ENCODE measurements at regions not wholly inside any gene's neighbourhood (a gene's known extent, or its start where the extent isn't known, plus 50 kb on each side); places are given as distances from the start of the nearest gene placed in this dataset.

DNA sequence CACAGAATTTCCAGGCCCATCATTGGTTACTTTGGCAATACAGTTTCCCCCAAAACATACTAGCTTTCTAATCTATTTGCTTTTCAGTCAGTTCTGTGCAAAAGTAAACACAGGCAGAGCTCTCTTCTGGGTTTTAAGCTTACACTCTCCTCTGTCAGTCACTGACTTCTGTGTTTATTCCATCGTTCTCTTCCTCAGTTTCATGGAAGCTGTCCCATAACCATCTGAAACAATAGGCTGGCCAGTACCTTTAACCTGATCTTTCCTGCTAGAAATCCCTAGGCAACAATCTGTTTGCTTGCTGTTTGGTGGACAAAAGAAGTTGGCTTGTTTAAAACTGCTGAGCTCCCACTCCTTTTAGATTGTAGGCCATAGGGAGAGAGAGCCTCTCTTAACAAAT, 431.5 kb downstream of the HACE1 start:
- TF ChIP-seq, protein P1, sequence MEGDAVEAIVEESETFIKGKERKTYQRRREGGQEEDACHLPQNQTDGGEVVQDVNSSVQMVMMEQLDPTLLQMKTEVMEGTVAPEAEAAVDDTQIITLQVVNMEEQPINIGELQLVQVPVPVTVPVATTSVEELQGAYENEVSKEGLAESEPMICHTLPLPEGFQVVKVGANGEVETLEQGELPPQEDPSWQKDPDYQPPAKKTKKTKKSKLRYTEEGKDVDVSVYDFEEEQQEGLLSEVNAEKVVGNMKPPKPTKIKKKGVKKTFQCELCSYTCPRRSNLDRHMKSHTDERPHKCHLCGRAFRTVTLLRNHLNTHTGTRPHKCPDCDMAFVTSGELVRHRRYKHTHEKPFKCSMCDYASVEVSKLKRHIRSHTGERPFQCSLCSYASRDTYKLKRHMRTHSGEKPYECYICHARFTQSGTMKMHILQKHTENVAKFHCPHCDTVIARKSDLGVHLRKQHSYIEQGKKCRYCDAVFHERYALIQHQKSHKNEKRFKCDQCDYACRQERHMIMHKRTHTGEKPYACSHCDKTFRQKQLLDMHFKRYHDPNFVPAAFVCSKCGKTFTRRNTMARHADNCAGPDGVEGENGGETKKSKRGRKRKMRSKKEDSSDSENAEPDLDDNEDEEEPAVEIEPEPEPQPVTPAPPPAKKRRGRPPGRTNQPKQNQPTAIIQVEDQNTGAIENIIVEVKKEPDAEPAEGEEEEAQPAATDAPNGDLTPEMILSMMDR (IDR thresholded peaks at IDR 0.05): no peak
- no peak for DNase-seq (ENCODE audit: low spot score)
- Histone ChIP-seq H3K4me3 (no peak overlapping the region), H3K27ac (no peak overlapping the region)

DNA sequence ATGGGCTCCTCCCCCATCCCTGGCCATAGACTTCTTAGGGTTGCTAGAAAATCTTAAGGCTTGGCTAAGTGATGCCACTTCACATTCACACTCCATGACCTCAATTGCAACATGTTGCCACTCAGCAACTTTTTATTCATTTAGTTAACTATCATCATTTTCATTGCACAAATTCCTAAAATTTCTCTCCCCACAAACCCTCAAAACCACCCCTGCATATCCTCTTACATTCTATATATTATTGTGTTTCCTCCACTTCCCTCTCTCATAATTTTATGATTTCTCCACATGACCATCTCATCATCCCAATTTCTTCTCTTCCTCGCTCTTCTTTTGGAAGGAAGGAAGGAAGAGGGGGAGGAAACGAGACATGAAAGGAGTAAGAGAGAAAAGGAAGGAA, 436.0 kb downstream of the HACE1 start:
- Histone ChIP-seq H3K27ac (no peak overlapping the region), H3K4me3 (no peak overlapping the region)
- DNase-seq (ENCODE audit: low spot score): no peak
- TF ChIP-seq, protein P1 (IDR thresholded peaks at IDR 0.05): no peak

DNA sequence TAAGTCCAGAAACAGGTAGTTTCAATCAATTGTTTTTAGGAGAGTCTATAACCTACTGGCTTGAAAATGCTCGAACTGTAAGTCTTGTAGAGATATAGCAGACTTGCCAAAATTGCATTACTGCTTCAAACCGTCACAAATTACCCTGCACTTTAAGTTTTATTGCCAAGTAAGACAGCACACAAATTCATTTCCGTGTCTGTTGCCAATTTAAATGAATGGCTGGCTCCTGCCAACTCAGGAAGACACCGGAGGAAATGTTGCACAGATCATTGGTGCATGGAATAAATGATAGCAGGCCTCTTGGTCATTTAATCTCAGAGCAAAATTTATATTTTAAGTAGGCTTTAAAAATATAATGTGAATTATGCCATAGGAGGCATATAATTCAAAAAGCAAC, 438.1 kb downstream of the HACE1 start:
- no peak overlapping the region for H3K27ac ChIP-seq
- no peak for DNase-seq (ENCODE audit: low spot score)
- H3K4me3 ChIP-seq: no peak overlapping the region
- TF ChIP-seq, protein P1 (IDR thresholded peaks at IDR 0.05): no peak

DNA sequence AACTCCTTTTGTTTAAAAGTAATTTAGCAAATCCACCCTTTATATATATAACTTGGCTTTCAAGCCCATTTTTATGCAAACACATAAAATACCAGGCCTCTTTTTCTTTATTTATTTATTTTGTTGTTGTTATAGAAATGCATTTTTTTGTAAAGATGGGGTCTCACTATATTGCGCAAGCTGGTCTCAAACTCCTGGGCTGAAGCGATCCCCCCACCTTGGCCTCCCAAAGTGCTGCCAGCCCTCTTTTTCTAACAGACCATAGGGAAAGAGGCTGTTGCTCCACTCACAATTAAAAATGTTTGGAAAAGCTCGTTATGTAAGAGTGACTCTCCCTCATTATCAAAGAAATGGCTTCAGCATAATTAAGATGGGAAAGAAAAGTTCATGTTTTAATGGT, 440.9 kb downstream of the HACE1 start:
- Histone ChIP-seq H3K4me3 (no peak overlapping the region), H3K27ac (no peak overlapping the region)
- DNase-seq (ENCODE audit: low spot score): no peak
- TF ChIP-seq, protein P1 (IDR thresholded peaks at IDR 0.05): no peak

DNA sequence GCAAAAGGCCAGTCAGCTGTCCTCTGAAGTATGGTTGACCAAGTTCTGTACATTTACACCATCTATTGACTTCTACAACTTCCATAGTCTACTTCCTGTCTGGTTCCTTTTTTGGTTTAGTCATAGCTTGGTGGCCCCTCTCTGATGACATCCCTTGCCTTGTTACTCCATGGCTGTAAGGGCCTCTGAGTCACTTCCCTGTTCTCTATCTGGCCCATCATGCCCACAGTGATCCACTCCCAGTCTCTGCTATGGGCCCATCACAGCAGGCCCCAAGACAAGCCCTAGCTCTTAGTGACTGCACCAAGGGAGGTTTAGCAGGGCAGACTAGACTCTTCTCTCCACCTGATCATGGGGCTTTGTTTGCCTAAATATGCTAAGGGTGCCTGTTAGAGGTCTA, 441.6 kb downstream of the HACE1 start:
- H3K4me3 ChIP-seq: no peak overlapping the region
- TF ChIP-seq, protein P1 (IDR thresholded peaks at IDR 0.05): no peak
- no peak overlapping the region for H3K27ac ChIP-seq
- no peak for DNase-seq (ENCODE audit: low spot score)

DNA sequence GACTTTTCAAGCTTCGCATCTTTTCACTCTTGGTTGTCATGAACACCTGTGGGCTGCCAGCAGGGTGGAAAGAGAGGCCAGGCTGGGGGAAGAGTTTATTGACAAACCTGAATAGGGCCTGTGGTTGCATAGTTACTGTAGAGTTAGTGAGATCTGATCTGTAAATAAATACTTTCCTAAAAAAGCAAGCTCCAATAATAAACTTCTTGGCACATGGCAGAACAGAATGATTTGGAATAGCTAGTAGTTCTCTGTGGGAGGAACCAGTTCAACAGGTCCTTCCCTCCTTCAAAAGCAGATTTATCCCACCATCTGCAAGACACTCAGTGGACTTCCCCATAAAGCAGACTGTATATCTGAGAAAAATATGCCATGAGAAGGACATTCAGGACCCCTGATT, 445.0 kb downstream of the HACE1 start:
- Histone ChIP-seq H3K4me3 (no peak overlapping the region), H3K27ac (no peak overlapping the region)
- no peak for DNase-seq (ENCODE audit: low spot score)
- TF ChIP-seq, protein P1 (IDR thresholded peaks at IDR 0.05): no peak

DNA sequence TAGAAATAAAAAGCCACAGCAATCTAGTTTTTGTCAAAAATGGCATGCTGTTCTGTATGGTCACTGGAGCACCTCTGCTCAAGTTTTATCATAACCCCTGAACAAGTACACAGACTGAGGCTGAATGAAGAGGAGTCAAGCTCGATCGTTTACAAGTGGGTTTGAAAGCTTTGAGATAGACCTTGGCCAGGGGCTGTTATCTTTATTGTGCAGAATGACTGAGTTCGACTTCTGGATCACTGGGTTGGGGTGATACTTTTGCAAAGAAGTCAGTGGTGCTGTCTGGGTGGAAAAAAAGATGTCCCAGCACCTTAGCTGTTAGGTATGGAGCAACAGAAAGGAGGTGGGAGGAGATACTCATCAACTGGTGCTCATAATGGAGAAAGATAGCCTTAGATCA, 446.0 kb downstream of the HACE1 start:
- no peak for DNase-seq (ENCODE audit: low spot score)
- Histone ChIP-seq H3K4me3 (no peak overlapping the region), H3K27ac (no peak overlapping the region)
- TF ChIP-seq, protein P1 (IDR thresholded peaks at IDR 0.05): no peak
